Right atrium auricular region (tissue), 2 donors: ENCODE measurements at regions not wholly inside any gene's neighbourhood (a gene's known extent, or its start where the extent isn't known, plus 50 kb on each side); places are given as distances from the start of the nearest gene placed in this dataset.

Source experiments
- DNase-seq: peaks from one replicate; pipeline ENCODE4 v3.0.0-alpha.2; 2019; ENCODE audit warnings: low spot score
- H3K27ac ChIP-seq, 2 donors: fragments of 200-600 bp; sonication (generic); 1 replicate in 1 of 2; 2 replicates in 1 of 2; pipeline ENCODE4 v1.5.1; 2016 to 2019
- H3K27me3 ChIP-seq, 2 donors: fragments of 200-600 bp; sonication (generic); one replicate each; pipeline versions ENCODE4 v1.5.1 to v1.6.0; 2017 to 2019
- H3K36me3 ChIP-seq: fragments of 200-600 bp; sonication (generic); one replicate; pipeline ENCODE4 v1.5.1; 2016
- H3K4me1 ChIP-seq, 2 donors: fragments of 200-600 bp; sonication (generic); one replicate each; pipeline versions ENCODE4 v1.5.1 to v1.6.0; 2017 to 2019
- H3K4me3 ChIP-seq, 2 donors: fragments of 200-600 bp; sonication (generic); 1 replicate in 1 of 2; 2 replicates in 1 of 2; pipeline ENCODE4 v1.5.1; 2017 to 2019; ENCODE audit warnings: mild to moderate bottlenecking in 1 of 2, moderate library complexity in 1 of 2
- H3K9me3 ChIP-seq, 2 donors: fragments of 200-600 bp; sonication (generic); one replicate each; pipeline ENCODE4 v1.5.1; 2019
- CTCF ChIP-seq, 2 donors: fragments of 200-600 bp; sonication (generic); IDR thresholded peaks; one replicate each; pipeline ENCODE4 v1.5.1; 2019; ENCODE audit warnings: antibody characterized with exemption in 2 of 2

GRCh38 chr9:81388831-81389230 is 300.5 kb downstream of the TLE1 start:
- no peaks in the 10 kb centered on the region for H3K27me3 ChIP-seq
- no peaks in the 10 kb centered on the region for H3K9me3 ChIP-seq
- no peak for DNase-seq
- H3K4me3 ChIP-seq, result no peak overlapping the region
- H3K27ac ChIP-seq, result no peak overlapping the region
- peaks cover 0 to 11% of the 10 kb centered on the region in 2 donors for H3K4me1 ChIP-seq
- no peak for TF ChIP-seq CTCF (IDR thresholded peaks at IDR 0.05)
- no peaks in the 10 kb centered on the region for H3K36me3 ChIP-seq

- peaks cover 0 to 11% of the 10 kb centered on the region in 2 donors for H3K4me1 ChIP-seq
- H3K27me3 ChIP-seq, result no peaks in the 10 kb centered on the region
- TF ChIP-seq CTCF (IDR thresholded peaks at IDR 0.05), result no peak
- no peak for DNase-seq
- H3K36me3 ChIP-seq, result no peaks in the 10 kb centered on the region
- no peaks in the 10 kb centered on the region for H3K9me3 ChIP-seq
- H3K27ac ChIP-seq, result no peak overlapping the region
- no peak overlapping the region for H3K4me3 ChIP-seq
Measured at GRCh38 chr9:81387360-81388106, 301.8 kb downstream of the TLE1 start.

- peaks cover 0 to 11% of the 10 kb centered on the region in 2 donors for H3K4me1 ChIP-seq
- H3K27me3 ChIP-seq, result no peaks in the 10 kb centered on the region
- no peak for TF ChIP-seq CTCF (IDR thresholded peaks at IDR 0.05)
- no peaks in the 10 kb centered on the region for H3K36me3 ChIP-seq
- H3K9me3 ChIP-seq, result no peaks in the 10 kb centered on the region
- no peak overlapping the region for H3K27ac ChIP-seq
- H3K4me3 ChIP-seq, result no peak overlapping the region
- DNase-seq, result no peak
Measured at GRCh38 chr9:81384911-81385310, 304.4 kb downstream of the TLE1 start.

GRCh38 chr9:81382281-81382680 is 307.1 kb downstream of the TLE1 start:
- Histone ChIP-seq H3K27ac (no peak overlapping the region), H3K9me3 (no peaks in the 10 kb centered on the region), H3K4me1 (no peaks in the 10 kb centered on the region), H3K4me3 (no peak overlapping the region), H3K27me3 (no peaks in the 10 kb centered on the region), H3K36me3 (no peaks in the 10 kb centered on the region)
- TF ChIP-seq CTCF (IDR thresholded peaks at IDR 0.05), result no peak
- no peak for DNase-seq

- H3K27me3 ChIP-seq, result no peaks in the 10 kb centered on the region
- DNase-seq, result no peak
- no peak overlapping the region for H3K27ac ChIP-seq
- no peaks in the 10 kb centered on the region for H3K36me3 ChIP-seq
- H3K4me1 ChIP-seq, result no peaks in the 10 kb centered on the region
- H3K4me3 ChIP-seq, result no peak overlapping the region
- TF ChIP-seq CTCF (IDR thresholded peaks at IDR 0.05), result no peak
- H3K9me3 ChIP-seq, result no peaks in the 10 kb centered on the region
Measured at GRCh38 chr9:81381694-81382093, 307.7 kb downstream of the TLE1 start.
